ENCODE measurements at regions not wholly inside any gene's neighbourhood (a gene's known extent, or its start where the extent isn't known, plus 50 kb on each side); places are given as distances from the start of the nearest gene placed in this dataset.
"Not testable (repeated sequence)": the region's sequence is repeated elsewhere in the genome, so short reads cannot be mapped to it uniquely, and the experiment has no call there.

DNA sequence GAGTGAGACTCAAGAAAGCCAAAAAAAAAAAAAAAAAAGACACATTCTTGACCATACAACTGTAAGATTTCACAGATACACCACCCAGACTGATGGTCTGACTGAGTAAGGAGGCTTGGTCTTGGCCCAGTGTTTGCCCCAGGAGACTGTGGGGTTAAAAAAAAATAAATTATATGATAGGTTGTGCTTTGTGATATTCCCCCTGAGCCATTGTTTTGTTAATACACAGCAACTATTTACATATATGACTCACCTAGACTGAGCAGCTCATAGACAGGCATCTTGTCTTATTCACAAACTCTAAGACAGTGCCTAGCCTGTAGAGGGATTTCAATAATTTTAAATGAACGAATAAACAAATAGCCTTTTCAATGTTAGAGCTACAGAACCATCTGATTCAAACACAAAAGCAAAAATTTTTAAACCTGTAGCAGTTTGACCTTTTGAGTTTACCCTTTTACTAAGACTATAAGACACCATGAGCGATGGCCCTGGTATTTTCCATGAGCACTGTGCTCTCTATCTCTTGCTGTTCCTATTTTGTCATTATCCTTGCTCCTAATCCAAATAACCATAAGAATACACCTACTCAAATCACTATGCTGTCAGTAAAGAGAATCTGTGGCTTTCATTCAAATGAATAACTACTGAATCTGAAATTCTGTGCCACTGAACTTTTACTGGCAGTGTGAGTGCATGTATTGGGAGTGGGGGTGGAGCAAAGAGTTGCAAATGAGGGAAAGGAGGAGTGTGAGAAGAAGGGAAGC lies 199.4 kb upstream of the PTBP2 start:
- H3K4me3 ChIP-seq (ENCODE audit: low read length), result no peak overlapping the region
- DNase-seq (ENCODE audit: low read depth, low spot score), result no peak
- H3K36me3 ChIP-seq (ENCODE audit: control insufficient read depth, insufficient read depth, low read length), result no peaks in the 10 kb centered on the region
- no peaks in the 10 kb centered on the region for H3K9me3 ChIP-seq (ENCODE audit: control insufficient read depth, insufficient read depth, low read length)
- H3K27ac ChIP-seq (ENCODE audit: low read length), result no peak overlapping the region
- H3K4me1 ChIP-seq (ENCODE audit: control insufficient read depth, insufficient read depth, low read length), result peaks cover 4% of the 10 kb centered on the region; the same call in 1 of the 2 replicates
- no peaks in the 10 kb centered on the region for H3K27me3 ChIP-seq (ENCODE audit: control insufficient read depth, insufficient read depth, low read length)
- WGBS (ENCODE audit: insufficient coverage, insufficient read length), result no CpG with 5 or more reads among the region's 2 CpGs

DNA sequence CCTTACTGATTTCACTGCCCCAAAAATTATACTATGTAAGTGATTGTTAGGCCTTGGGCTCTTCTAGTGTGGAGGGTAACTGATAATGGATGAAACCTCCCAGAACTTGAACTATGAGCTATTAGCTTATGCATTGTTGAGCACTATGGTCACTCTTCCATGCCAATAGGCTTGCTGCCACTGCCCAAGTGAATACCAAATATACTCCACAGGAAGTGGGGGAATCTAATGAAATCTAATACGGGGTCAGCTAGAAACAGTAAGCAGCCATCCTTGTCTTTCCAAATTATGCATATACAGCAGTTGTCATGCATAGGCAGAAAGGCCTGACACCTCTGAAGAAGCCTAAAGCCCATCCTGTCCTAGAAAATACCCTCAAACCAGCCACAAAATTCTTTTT lies 198.7 kb upstream of the PTBP2 start:
- H3K4me3 ChIP-seq (ENCODE audit: low read length), result no peak overlapping the region
- DNase-seq (ENCODE audit: low read depth, low spot score), result no peak
- no peaks in the 10 kb centered on the region for H3K9me3 ChIP-seq (ENCODE audit: control insufficient read depth, insufficient read depth, low read length)
- H3K27ac ChIP-seq (ENCODE audit: low read length), result no peak overlapping the region
- WGBS (ENCODE audit: insufficient coverage, insufficient read length), result no CpG with 5 or more reads among the region's 1 CpG
- no peaks in the 10 kb centered on the region for H3K27me3 ChIP-seq (ENCODE audit: control insufficient read depth, insufficient read depth, low read length)
- peaks cover 4% of the 10 kb centered on the region; the same call in 1 of the 2 replicates for H3K4me1 ChIP-seq (ENCODE audit: control insufficient read depth, insufficient read depth, low read length)
- H3K36me3 ChIP-seq (ENCODE audit: control insufficient read depth, insufficient read depth, low read length), result no peaks in the 10 kb centered on the region

DNA sequence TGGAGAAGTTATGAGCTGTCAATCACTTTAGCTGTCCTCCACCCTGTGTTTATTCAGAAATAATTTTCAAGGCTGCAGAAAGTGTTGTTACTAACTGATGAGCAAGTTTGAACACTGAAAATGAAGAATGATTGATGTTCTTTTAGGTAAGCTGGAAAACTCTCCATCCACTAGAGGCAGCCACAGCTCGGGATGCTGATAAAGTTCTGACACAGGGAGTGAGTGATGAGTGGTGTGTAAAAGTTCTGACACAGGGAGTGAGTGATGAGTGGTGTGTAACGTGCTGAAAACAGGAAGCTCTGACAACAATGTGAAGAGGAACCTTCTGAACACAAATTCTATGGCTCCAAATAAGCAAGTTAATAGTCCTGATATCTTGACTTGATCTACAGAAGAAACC lies 197.5 kb upstream of the PTBP2 start:
- Histone ChIP-seq H3K27me3 (ENCODE audit: control insufficient read depth, insufficient read depth, low read length) (no peaks in the 10 kb centered on the region), H3K4me3 (ENCODE audit: low read length) (no peak overlapping the region), H3K9me3 (ENCODE audit: control insufficient read depth, insufficient read depth, low read length) (no peaks in the 10 kb centered on the region), H3K27ac (ENCODE audit: low read length) (no peak overlapping the region), H3K36me3 (ENCODE audit: control insufficient read depth, insufficient read depth, low read length) (no peaks in the 10 kb centered on the region), H3K4me1 (ENCODE audit: control insufficient read depth, insufficient read depth, low read length) (peaks cover 4% of the 10 kb centered on the region; the same call in 1 of the 2 replicates)
- no CpG with 5 or more reads among the region's 2 CpGs for WGBS (ENCODE audit: insufficient coverage, insufficient read length)
- no peak for DNase-seq (ENCODE audit: low read depth, low spot score)

DNA sequence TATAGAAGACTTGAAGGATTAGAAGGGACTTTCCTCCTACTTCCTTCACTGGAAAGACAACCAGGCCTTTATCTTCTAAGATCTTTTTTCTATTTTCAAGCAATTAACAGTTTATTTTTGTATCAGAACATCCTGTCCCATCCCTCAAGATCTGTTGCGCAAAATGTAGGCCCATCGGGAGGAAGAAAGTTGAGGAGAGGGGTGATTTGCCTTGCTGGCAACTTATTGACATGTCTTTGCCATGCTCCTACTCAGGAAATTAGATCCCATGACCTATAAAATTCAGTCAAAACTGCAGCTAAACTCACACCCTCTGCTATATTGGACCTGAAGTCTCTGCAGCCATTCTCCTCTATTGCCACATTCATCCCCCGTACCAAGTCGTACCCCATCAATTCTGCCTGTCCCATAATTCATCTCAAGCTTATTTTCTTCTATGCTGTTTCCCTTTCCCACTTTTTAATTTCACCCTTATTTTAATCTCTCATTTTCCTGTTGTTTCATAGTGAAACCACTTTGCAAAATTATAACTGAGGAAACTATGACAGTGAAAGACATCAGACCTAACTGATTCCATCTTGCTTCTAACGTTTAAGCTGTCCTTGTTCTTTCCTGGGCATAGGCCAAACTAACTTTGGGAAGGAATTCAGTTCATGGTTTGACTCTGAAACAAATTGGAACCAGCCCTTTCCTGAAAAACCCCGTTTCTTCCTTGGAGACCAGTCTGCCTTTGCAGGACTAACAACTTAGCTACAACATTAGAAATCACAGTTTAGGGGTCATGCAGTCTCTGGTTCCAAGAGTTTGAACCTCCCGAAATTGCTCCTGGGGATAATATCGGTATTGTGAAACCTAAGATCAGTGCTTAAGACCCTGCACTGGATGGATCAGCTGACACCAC lies 195.7 kb upstream of the PTBP2 start:
- DNase-seq (ENCODE audit: low read depth, low spot score), result no peak
- Histone ChIP-seq H3K4me3 (ENCODE audit: low read length) (no peak overlapping the region), H3K27ac (ENCODE audit: low read length) (no peak overlapping the region), H3K36me3 (ENCODE audit: control insufficient read depth, insufficient read depth, low read length) (no peaks in the 10 kb centered on the region), H3K9me3 (ENCODE audit: control insufficient read depth, insufficient read depth, low read length) (no peaks in the 10 kb centered on the region), H3K27me3 (ENCODE audit: control insufficient read depth, insufficient read depth, low read length) (no peaks in the 10 kb centered on the region), H3K4me1 (ENCODE audit: control insufficient read depth, insufficient read depth, low read length) (peaks cover 4% of the 10 kb centered on the region; the same call in 1 of the 2 replicates)
- no CpG with 5 or more reads among the region's 8 CpGs for WGBS (ENCODE audit: insufficient coverage, insufficient read length)

DNA sequence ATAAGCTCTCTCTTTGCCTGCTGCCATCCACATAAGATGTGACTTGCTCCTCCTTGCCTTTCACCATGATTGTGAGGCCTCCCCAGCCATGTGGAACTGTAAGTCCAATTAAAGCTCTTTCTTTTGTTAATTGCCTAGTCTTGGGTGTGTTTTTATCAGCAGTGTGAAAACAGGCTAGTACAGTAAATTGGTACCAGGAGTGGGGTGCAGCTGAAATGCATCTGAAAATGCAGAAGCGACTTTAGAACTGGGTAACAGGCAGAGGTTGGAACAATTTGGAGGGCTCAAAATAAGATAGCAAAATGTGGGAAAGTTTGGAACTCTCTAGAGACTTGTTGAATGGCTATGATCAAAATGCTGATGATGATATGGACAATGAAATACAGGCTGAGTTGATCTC lies 192.9 kb upstream of the PTBP2 start:
- not testable (repeated sequence) for H3K4me3 ChIP-seq (ENCODE audit: low read length); H3K27ac ChIP-seq (ENCODE audit: low read length); H3K9me3 ChIP-seq (ENCODE audit: control insufficient read depth, insufficient read depth, low read length); DNase-seq (ENCODE audit: low read depth, low spot score); H3K27me3 ChIP-seq (ENCODE audit: control insufficient read depth, insufficient read depth, low read length); H3K36me3 ChIP-seq (ENCODE audit: control insufficient read depth, insufficient read depth, low read length); H3K4me1 ChIP-seq (ENCODE audit: control insufficient read depth, insufficient read depth, low read length)
- WGBS (ENCODE audit: insufficient coverage, insufficient read length), result no CpG with 5 or more reads among the region's 1 CpG

DNA sequence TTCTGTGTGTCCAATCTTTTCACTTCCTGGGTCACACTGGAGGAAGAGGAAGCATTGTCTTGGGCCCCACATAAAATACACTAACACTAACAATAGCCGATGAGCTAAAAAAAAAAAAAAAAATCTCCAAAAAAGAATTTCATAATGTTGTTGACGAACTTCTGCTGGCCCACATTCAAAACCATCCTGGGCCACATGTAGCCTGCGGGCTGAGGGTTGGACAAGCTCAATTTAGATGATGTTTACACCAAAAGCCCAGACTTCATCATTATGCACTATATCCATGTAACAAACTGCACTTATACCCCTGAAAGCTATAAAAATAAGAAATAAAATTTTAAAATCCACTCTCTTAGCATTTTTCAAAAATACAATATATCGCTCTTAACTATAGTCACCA lies 187.8 kb upstream of the PTBP2 start:
- Histone ChIP-seq H3K27ac (ENCODE audit: low read length) (no peak overlapping the region), H3K9me3 (ENCODE audit: control insufficient read depth, insufficient read depth, low read length) (no peaks in the 10 kb centered on the region), H3K4me1 (ENCODE audit: control insufficient read depth, insufficient read depth, low read length) (no peaks in the 10 kb centered on the region), H3K27me3 (ENCODE audit: control insufficient read depth, insufficient read depth, low read length) (no peaks in the 10 kb centered on the region), H3K4me3 (ENCODE audit: low read length) (no peak overlapping the region), H3K36me3 (ENCODE audit: control insufficient read depth, insufficient read depth, low read length) (no peaks in the 10 kb centered on the region)
- DNase-seq (ENCODE audit: low read depth, low spot score), result no peak
- 100% methylated on average over 1 of the region's 4 CpGs for WGBS (ENCODE audit: insufficient coverage, insufficient read length)

DNA sequence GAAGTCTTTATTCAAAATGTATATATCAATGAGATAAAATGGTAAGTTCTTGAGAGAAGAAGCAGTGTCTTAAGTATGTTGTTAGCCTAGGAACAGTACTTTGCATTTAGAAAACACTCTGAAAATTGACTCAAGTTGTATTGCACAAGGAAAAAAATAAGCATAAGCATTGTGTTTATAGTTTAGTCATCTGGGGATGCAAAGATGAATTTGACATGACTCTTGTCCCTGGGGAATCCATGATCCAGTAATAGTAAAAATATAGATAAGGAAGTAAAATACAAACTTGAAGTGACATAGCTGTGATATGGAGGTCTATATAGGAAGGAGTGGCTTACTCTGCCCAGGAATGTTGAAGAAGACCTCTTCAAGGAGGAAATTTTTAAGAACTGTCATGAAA lies 185.0 kb upstream of the PTBP2 start:
- Histone ChIP-seq H3K4me1 (ENCODE audit: control insufficient read depth, insufficient read depth, low read length) (no peaks in the 10 kb centered on the region), H3K36me3 (ENCODE audit: control insufficient read depth, insufficient read depth, low read length) (no peaks in the 10 kb centered on the region), H3K9me3 (ENCODE audit: control insufficient read depth, insufficient read depth, low read length) (no peaks in the 10 kb centered on the region), H3K4me3 (ENCODE audit: low read length) (no peak overlapping the region), H3K27me3 (ENCODE audit: control insufficient read depth, insufficient read depth, low read length) (no peaks in the 10 kb centered on the region), H3K27ac (ENCODE audit: low read length) (no peak overlapping the region)
- no peak for DNase-seq (ENCODE audit: low read depth, low spot score)

DNA sequence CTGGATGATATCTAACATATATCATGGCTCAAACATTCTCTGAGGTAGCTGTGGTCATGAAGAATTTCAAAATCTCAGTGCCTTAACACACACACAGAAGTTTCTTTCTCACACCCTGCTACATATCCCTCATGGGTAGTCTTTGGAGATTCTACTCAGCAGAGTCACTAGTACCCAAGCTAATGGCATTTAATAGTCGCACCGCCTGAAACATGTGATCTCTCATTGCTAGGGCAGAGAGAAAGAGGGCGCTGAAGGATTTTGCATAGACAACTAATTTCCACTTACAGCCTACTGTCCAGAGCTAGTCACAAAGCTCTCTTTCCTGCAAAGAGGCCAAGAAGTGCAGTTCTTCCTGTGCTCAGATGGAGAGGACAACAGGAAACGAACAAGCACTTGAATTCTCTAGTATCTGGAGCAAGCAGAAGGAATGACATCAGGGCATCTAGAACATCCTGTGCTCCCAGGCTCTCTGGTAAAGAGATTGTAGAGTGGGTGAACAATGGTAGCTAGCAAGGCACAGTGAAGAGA lies 183.4 kb upstream of the PTBP2 start:
- WGBS (ENCODE audit: insufficient coverage, insufficient read length), result no CpG with 5 or more reads among the region's 4 CpGs

DNA sequence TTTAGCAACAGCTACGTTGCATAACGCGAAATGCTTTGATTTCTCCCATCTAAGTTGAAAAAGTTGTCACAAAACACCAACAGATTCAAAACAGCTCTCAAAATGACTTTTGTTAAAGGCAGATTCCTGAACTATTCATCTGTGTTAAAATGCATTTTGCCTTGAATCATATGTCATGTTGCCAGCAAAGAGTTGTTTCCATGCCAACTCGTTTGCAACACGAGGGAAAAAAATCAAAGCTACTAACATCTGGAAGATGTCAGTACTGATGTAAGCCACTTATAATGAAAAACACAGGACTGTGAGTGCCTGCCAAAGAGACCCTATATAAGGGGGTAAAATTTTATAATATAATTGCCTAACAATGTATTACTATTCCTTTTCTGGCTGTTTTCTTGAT lies 182.7 kb upstream of the PTBP2 start:
- Histone ChIP-seq H3K27ac (ENCODE audit: low read length) (no peak overlapping the region), H3K36me3 (ENCODE audit: control insufficient read depth, insufficient read depth, low read length) (no peaks in the 10 kb centered on the region), H3K9me3 (ENCODE audit: control insufficient read depth, insufficient read depth, low read length) (no peaks in the 10 kb centered on the region), H3K4me1 (ENCODE audit: control insufficient read depth, insufficient read depth, low read length) (no peaks in the 10 kb centered on the region), H3K4me3 (ENCODE audit: low read length) (no peak overlapping the region), H3K27me3 (ENCODE audit: control insufficient read depth, insufficient read depth, low read length) (no peaks in the 10 kb centered on the region)
- no peak for DNase-seq (ENCODE audit: low read depth, low spot score)
- WGBS (ENCODE audit: insufficient coverage, insufficient read length), result no CpG with 5 or more reads among the region's 5 CpGs

More for the DNA sequence above, 183.4 kb upstream of the PTBP2 start:
- Histone ChIP-seq H3K9me3 (ENCODE audit: control insufficient read depth, insufficient read depth, low read length) (no peaks in the 10 kb centered on the region), H3K27ac (ENCODE audit: low read length) (no peak overlapping the region), H3K4me3 (ENCODE audit: low read length) (no peak overlapping the region), H3K4me1 (ENCODE audit: control insufficient read depth, insufficient read depth, low read length) (no peaks in the 10 kb centered on the region), H3K36me3 (ENCODE audit: control insufficient read depth, insufficient read depth, low read length) (no peaks in the 10 kb centered on the region), H3K27me3 (ENCODE audit: control insufficient read depth, insufficient read depth, low read length) (no peaks in the 10 kb centered on the region)
- no peak for DNase-seq (ENCODE audit: low read depth, low spot score)

DNA sequence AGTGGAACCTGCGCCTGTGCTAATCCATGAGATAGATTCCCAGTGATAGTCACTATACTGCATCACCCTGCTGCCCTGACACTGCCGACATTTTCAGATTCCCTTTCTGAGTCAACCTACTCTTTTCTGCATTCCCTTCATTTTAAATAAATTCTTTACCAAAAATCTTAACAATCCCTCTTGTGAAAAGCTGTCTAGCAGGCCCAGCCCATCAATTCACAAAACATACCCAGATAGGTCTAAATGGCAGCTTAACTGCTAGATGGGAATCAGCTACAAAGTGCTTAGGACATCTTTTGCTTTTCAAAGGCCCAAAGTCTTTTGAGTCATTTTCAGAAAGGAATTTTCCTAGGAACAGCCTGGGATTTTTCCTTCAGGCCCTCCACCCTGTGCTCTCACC lies 180.1 kb upstream of the PTBP2 start:
- Histone ChIP-seq H3K4me1 (ENCODE audit: control insufficient read depth, insufficient read depth, low read length) (no peaks in the 10 kb centered on the region), H3K4me3 (ENCODE audit: low read length) (no peak overlapping the region), H3K36me3 (ENCODE audit: control insufficient read depth, insufficient read depth, low read length) (no peaks in the 10 kb centered on the region), H3K27ac (ENCODE audit: low read length) (no peak overlapping the region), H3K27me3 (ENCODE audit: control insufficient read depth, insufficient read depth, low read length) (no peaks in the 10 kb centered on the region), H3K9me3 (ENCODE audit: control insufficient read depth, insufficient read depth, low read length) (no peaks in the 10 kb centered on the region)
- no CpG with 5 or more reads among the region's 2 CpGs for WGBS (ENCODE audit: insufficient coverage, insufficient read length)
- DNase-seq (ENCODE audit: low read depth, low spot score), result no peak

All from iPS DF 6.9 (cell line).